ENCODE measurements at regions not wholly inside any gene's neighbourhood (a gene's known extent, or its start where the extent isn't known, plus 50 kb on each side); places are given as distances from the start of the nearest gene placed in this dataset.
A peak's percentile ranks its signal among the peaks of the same experiment; 100 is the strongest.
"Not testable (repeated sequence)": the region's sequence is repeated elsewhere in the genome, so short reads cannot be mapped to it uniquely, and the experiment has no call there.

DNA sequence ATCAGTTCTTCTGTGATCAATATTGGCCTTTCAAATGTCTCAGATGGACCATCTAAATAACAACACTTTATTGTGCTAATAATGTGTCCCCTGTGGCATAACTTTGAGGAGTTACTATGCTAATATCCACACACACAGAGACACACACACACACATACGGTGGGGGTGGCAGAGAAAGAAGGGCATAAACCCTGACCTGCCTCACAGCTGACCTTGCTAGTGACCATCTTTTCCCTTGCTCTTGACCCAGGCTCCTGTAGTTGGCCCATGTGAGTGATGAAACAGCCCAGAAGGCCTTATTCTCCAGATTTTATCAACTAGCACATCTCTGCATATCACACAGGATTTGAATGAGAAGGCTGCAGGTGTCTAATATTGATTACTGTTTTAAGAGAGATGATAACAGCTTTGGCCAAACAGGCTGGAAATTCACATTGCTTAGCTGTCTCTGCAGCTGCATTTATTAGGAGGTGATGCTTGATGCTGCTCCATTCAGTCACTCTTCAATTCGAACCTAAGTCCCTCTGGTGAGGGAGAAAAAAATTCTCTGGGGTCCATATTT, 176.4 kb downstream of the ACTR3 start:
- no peak for DNase-seq

DNA sequence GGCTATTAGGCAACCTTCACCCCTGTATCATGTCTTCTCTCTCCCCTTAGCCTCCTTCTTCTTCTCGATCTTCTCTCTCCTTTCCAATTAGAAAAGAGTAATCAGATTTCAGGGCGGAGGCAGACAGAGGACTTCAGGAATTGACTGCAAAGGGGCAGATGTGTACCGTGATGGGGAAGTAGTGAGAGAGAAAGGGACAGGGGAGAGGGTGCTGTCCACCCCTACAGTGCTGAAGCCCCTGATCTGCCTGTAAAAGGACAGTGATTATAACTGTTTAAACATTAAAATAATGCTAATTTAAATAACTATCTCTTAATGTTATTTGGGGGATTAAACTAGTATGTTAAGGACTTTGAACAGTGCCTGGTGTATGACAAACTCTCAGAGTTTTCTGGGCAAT, 178.5 kb downstream of the ACTR3 start:
- DNase-seq: peak in 1 of 5 experiments; percentile 6

DNA sequence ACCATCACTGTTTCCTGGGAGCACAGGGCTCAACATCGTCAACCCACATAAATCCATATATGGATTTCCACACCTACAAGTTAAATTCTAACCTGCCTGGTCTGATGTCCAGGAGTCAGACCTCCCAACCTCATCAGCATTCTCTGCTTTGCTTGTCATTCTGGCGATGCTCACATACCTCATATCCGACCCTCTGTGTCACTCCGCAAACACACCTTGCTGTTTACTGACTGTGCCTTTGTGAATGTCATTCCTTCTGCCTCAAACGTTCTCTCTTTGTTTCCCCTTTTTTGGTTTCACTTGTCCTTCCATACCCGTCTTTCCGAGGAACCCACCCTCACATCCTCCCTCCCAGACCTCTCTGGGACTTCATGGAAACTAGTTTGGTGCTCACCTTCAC, 187.1 kb downstream of the ACTR3 start:
- no peak for DNase-seq

DNA sequence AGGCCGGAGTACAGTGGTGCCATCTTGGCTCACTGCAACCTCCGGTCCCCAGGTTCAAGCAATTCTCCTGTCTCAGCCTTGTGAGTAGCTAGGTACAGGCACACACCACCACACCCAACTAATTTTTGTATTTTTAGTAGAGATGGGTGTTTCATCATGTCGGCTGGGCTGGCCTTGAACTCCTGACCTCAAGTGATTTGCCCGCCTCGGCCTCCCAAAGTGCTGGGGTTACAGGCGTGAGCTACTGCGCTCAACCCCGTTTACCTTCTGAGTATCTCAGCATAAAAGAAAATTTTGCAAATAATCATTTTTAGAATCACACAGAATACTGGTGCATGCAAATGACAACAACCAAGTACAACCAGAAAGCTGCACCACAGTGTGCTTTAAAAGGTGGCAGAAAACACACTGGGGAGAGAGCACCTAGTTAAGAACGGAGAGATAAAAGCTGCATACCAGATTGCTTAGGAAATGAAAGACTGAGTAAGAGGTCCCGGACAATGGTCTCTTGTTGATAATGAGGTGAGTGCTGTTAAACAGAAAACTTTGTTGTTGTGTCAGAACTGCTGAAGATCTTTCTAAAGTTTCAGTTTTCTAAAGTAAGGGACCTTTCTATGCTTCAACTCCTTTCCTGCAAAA, 189.6 kb downstream of the ACTR3 start:
- no peak for DNase-seq

DNA sequence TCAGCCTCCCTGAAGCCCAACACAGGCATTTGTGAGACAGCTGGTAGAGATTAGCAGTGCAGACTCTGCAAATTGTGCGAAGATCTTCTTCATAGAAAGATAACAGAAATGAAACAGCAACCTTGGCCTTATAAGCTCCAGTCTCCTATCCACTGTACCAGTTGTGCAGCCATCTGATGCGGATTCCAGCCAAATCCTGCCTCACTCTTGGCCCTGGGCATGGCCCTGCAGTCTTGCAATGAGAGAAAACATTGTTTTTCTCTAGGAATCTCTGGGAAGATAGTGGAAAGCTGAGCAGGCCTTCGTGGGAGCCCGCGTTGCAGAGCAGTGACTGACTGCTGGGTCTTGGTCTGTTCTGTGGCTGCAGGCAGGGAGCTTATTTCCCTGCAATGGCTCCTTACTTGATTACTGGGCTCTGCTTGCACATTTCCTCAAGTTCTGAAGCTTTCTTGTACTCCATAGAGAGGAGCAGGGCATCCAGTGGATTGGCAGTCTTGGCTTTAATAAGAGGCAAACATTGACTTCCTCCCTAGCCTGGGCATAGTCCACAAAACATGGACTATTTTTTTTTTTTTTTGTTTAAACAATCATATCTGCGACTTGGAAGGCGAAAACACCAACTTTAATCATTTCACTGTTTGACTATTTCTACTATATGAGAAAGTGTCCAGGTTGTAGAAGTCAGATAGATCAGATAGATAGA, 193.0 kb downstream of the ACTR3 start:
- DNase-seq: no peak

DNA sequence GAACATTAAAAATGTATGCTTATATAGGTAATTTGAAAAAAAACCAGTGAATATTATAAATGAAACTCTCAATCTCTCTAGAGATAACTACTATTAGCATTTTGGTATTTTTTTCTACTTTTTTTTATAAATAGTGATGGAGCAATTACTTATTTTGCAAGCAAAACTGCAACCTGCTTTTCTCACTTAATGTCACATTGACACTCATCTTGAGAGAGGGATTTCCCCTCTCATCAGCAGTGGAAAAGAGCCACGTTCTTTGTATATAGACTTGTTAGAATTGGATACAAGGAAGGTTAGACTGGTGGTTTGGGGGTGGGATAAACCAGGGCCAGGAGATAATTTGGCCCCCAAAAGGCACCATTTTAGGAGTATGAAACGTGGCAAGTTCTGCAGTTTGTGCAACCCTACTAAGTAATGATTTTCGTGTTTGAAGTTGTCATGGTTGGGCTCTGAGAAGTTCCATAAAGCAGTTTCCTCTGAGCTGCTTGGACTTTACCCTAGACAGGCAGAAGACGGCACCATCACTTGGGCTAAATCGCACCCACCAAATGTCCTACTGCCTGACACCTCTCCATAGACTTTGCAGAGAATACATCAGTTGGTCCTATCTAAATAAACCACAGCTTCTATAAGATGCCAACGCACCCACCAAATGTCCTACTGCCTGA, 194.0 kb downstream of the ACTR3 start:
- no peak for DNase-seq

DNA sequence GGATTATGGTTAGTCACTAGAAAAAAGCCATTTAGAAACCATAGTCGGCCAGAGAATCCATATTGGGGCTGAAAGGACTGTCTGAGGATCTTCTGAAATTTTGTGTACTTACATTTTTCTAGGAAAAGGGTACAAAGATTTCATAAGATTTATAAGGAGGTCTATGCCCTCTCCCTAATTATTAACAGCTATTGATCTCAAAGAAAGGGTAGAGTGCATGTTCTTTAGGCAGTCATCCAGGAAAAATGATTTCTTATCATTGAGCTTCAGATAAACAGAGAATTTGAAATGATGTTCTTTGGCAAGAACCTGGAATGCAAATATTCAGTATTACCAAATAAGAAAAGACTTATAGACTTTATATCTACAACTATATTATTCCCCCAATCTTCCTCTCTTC, 195.3 kb downstream of the ACTR3 start:
- no peak for DNase-seq

DNA sequence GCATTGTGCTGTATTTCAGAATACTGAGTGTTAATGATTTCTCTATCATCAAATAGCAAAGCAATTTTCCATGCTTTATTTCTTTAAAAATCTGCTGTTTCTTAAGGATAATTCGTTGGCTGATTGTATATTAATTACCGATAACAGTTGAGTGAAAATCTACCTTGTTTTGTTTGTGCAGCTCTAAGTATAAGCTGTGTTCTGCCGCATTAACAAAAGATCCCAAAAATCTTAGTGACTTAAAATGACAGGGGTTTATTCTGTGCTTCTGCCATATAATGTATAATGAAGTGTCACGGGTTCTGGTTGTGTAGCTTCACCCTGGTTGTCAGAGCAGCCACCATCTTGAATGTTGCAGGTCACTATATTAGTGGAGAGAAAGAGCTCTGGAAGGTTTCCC, 196.1 kb downstream of the ACTR3 start:
- no peak for DNase-seq

DNA sequence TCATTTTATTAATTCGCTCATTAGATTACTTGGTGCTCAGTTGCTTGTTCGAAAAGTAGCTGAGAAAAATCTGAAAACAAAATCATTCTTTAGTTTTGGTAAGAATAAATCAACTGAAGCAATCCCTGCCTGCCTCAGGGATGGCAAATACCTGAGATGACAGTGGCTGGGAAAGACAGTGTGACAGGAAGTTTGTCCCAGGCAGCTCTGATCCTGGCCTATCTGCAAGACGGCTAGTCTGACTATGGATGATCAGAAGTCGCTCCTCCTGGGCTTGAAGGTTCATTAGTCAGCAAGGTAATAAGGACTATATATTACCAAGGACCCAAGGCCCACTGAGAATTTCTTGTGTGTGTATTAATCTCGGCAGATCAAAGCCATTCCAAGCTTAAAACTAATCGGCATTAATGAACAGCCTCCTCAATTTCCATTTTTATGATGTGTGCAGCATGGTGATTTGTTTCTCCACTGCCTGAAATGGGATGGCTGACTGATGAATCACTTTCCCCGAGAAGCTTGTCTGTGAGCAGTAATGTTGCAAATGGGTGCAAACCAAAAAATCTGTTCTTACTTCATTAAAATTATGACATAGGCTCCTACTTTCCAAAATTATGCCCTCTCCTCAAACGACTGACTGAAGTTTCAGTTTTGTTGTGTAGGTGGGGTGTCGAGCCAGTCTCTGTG, 199.9 kb downstream of the ACTR3 start:
- DNase-seq: no peak

DNA sequence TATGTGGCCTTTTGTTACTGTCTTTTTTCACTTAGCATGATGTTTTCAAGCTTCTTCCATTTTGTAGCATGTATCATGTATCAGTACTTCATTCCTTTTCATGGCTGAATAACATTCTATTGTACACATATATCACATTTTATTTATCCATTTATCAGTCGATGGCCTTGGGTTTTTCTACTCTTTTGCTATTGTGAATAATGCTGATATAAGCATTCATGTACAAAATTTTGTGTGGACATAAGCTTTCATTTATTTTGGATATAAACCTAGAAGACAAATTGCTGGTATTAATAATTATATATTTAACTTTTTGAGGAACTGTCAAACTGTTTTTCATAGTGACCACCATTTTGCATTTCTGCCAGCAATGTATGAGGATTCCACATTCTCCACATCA, 201.1 kb downstream of the ACTR3 start:
- DNase-seq: no peak

DNA sequence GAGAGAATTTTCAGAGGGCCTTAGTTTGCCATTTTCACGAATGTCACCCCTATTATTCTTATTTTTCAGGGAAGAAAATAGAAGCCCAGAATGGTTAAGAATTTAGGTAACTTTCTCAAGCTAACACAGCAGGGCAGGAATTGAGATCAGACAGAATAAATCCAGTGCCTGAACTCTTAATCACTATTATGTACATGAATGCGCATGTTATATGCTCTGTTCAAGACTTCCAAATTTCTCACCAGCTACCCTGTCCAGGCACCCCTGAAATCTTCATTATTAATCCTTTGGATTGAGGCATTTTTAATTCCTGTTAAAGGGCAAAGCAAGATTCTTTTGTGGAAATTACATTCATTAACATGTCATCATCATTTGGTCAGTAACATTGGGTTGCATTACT, 218.4 kb downstream of the ACTR3 start:
- no peak for DNase-seq

DNA sequence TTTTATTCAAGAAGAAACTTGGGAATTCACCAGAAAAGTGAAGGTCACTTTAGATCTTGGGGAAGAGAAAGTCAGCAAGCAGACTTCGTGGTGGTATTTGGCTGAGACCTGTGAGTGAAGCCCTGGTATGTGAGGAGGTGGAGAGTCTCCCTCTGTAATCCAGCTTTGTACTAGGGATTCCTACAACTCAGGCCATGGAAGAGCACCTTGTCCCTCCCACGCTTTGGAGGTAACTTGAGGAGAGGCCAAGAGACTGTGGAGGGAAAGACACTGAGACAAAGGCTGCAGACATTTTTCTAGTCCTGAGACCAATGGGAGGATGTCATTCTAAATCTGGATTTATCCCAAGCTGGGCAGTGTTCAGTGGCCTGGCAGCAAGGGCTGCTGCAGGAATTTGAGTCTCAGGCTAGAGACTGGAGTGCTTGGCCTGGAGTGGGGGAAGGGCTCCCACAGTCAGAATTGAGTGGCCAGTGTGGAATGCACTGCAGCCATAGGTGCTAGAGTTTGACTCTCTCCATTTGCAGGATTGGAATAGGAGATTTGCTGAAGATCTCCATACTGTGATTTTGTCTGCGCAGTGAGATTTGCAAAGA, 219.0 kb downstream of the ACTR3 start:
- DNase-seq: no peak

DNA sequence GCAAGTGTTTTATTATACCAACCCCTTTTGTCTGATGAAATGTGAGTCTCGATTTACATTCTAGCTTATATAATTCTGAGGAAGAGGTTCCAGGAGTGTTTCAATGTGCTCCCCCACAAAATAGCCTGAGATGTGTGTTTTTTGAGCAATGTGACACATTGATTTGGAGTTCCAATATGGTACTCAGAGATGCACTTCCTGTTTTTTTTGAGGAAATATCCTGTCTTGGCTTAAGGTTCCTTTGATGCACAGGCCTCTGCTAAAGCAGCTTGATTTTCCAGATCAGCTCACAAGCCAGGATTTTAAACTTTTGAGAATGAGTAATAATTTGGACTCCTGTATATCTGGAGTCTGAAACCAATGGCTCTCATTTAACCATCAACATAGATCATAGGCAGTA, 221.4 kb downstream of the ACTR3 start:
- DNase-seq: no peak

DNA sequence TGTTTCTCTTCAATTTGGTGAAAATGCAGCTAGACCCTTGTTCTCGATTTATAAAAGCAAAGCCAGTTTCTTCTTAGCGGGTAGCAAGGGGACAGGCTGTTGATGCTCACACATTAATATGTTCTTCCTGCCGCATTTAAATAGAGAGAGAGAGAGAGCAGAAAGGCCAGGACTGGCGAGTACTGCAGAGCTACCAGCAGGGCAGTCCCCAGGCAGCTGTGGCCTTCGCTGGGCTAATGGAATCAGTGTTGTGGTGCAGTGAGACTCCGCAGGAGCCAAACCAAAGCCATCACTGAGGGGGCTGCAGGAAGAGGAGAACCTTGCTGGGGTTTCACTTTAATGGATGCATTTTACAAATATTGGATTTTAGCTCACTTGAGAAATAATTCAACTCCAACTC, 223.6 kb downstream of the ACTR3 start:
- no peak for DNase-seq

DNA sequence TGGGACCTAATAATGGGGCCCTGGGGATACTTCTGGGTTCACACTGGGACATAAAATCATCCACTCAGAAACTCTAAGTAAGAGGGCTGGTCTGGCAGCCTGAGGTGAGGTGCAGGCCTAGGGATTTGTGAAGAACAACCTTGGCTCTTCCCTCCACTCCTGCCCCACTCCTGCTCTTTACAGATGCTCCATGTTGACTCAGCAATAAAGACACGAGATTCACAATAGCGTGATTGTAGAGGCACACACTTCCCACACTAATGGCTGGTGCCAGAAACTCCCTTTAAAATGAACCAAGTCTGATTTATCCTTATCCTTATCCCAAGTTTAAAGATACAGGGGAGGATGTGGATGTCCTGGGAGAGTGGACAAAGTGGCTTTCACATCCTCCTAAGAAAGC, 228.2 kb downstream of the ACTR3 start:
- DNase-seq: no peak

DNA sequence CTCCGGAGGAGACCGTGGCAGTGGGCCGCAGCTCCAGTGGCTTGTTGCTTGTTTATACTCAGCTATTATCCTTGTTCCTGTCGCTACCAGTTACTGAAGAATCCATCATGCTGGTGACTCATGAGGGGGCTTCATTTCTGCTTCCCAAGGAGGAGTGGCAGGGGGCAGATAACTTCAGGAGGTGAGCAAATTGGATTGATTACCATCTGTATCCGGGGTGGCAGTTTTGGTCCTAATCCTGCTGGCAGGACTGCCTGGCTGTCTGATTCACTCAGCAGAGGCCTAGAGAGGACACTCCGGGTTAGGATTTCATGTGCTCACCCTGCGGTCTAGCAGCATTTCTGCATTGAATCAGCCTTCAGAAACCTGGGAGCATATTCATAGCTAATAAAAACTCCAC, 230.0 kb downstream of the ACTR3 start:
- DNase-seq: no peak

DNA sequence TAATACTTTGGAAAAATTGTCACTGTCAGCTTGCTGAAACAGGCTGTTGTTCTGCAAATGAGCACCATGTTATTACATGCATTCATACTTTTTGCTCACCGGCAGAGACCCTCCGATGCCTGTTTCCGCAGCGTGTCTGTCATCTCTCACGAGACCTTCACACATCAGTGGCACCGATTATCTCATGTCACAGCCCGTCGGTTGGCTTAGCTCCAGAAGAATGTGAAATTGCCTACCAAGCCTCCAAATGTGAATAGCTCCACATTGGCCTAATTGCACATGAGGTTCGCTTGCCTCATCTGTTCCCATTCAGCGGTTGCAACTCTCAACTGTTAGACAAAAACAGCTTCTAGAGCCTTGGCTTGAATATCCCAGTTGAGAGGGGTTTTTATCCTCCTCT, 233.0 kb downstream of the ACTR3 start:
- no peak for DNase-seq

DNA sequence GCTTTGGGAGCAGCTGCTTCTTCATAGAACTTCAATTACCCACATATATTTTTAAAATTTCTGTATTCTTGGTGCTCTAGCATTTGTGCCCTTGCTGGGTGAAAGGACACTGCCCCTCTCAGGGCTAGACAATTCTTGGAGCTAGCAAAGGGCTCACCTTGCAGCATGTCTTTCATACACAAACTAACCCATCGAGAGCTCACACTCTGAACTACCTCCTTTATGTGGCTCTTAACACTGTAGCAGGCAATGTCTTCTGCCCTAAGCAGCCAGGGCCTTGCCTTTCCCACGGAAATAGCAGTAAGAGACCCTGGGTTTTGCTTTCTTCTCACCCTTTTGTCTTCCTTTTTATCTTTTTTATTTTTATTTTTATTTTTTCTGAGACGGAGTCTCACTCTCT, 234.0 kb downstream of the ACTR3 start:
- DNase-seq: no peak

DNA sequence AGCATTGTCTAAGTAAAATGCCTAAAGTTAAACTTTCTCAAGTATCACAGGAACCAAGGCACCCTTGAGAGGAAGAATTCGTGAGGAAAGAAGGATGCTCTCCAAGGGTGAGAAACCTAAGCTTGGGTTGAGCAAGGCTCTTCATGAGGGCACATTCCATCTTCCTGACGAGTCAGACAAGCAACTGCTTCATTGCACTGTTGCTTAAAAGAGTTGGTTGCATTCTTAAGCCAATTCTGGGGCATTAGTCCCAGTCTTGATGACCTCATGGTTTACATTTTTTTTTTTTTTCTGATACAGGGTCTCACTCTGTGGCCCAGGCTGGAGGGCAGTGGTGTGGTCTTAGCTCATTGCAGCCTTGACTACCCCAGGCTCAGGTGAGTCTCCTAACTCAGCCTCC, 237.5 kb downstream of the ACTR3 start:
- DNase-seq: no peak

DNA sequence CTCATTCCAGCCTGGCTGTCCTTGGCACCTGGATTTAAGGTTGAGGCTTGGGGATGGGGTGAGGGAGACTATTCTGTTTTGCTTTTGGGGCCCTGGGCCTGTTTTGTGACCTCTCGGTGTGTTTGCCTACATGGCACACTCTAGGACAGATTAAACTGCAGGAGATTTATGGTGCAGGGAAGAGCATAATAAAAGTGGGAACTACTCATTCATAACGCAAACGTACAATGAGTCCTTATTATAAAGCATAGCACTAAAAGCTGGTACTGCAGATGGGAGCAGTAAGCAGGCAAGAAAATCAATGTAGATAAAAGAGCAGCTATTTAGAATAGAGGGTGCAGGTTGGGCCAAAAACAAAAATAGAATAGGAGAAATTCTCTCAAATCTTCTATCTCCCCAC, 238.4 kb downstream of the ACTR3 start:
- DNase-seq: no peak

DNA sequence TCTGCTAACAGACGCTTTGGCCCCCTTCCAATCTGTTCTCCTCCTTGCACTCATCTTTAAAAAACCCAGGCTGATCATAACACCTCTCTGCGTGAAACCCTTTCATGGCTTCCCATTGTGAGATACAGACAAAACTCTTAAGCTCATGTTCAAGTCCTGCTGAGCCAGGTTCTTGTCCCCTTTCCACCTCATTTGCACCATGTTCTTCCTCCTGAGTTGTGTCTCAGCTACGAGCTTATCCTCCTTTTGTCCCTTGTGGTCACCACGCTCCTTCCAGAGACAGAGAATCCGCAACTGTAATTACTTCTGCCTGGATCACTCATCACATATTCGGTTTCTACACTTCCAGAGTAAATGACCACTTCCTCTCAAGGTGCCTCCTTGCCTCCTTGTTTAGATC, 238.8 kb downstream of the ACTR3 start:
- no peak for DNase-seq

DNA sequence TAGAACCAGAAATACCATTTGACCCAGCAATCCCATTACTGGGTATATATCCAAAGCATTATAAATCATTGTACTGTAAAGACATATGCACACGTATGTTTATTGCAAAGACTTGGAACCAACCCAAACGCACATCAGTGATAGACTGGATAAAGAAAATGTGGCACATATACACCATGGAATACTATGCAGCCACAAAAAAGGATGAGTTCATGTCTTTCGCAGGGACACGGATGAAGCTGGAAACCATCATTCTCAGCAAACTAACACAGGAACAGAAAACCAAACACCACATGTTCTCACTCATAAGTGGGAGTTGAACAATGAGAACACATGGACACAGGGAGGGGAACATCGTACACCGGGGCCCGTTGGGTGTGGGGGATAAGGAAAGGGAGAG, 242.2 kb downstream of the ACTR3 start:
- DNase-seq: not testable (repeated sequence)

DNA sequence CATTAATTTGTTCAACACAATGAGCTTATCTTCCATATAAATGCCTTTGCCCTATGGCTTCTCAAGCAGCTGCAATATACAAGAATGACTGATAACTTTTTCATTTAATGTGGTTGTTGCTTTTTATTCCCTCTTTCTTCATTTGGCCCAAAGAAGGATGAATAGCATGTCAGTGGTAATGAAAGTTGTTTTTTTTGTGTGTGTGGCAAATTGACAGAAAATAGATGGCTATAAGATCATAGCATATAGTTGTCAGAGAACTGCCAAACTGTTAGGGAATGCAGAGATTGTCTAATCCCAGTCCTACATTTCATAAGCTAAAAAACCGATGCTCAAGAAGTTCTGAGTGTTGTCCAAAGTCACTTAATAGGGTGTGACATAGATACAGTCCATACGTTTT, 244.3 kb downstream of the ACTR3 start:
- DNase-seq: no peak

All from T-helper 2 cell (primary cell).